ENCODE measurements at regions not wholly inside any gene's neighbourhood (a gene's known extent, or its start where the extent isn't known, plus 50 kb on each side); places are given as distances from the start of the nearest gene placed in this dataset.

DNA sequence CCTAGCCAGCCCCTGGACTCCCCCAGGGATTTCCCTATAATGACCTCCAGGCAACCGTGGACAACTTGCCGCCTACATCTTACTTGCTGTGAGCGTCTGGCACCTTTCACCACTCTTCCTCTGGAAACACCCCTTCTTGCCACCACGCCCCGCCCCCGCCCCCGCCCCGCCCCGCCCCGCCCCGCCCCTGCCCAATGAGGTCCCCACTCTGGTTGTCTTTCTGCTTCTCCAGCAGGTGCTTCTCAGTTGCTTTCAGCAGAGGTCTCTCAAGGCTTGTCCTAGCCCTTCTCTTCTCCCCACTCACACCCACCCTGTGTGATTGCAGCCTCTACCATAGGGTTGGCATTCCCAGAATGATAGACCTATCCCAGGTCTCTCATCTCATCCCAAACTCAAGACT lies 214.5 kb downstream of the EN1 start:
- TF ChIP-seq POLR2A (IDR thresholded peaks at IDR 0.05) = no peak
- TF ChIP-seq, protein P1, sequence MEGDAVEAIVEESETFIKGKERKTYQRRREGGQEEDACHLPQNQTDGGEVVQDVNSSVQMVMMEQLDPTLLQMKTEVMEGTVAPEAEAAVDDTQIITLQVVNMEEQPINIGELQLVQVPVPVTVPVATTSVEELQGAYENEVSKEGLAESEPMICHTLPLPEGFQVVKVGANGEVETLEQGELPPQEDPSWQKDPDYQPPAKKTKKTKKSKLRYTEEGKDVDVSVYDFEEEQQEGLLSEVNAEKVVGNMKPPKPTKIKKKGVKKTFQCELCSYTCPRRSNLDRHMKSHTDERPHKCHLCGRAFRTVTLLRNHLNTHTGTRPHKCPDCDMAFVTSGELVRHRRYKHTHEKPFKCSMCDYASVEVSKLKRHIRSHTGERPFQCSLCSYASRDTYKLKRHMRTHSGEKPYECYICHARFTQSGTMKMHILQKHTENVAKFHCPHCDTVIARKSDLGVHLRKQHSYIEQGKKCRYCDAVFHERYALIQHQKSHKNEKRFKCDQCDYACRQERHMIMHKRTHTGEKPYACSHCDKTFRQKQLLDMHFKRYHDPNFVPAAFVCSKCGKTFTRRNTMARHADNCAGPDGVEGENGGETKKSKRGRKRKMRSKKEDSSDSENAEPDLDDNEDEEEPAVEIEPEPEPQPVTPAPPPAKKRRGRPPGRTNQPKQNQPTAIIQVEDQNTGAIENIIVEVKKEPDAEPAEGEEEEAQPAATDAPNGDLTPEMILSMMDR (IDR thresholded peaks at IDR 0.05) = no peak

Data from thyroid gland (tissue), 4 donors.